Activated naive CD4-positive, alpha-beta T cell treated with anti-CD3 and anti-CD28 coated beads, Interleukin-2, amount 10 ng/mL, durations not matched to agents 7 days and 5 days (primary cell): ENCODE measurements at regions not wholly inside any gene's neighbourhood (a gene's known extent, or its start where the extent isn't known, plus 50 kb on each side); places are given as distances from the start of the nearest gene placed in this dataset.

ENCODE experiments used
- CTCF ChIA-PET: fragments of 350-600 bp; sonication (Branson Sonifier 250); formaldehyde crosslinking; loops from one replicate; lab custom pipeline; 2021; ENCODE audit warnings: antibody characterized with exemption; lab: Charles Lee
- DNase-seq: peaks from one replicate; pipeline ENCODE4 v3.0.0-alpha.2; 2020
- H3K27ac Mint-ChIP-seq: one replicate; pipeline ENCODE4 v1.8.0; 2021; ENCODE audit warnings: mild to moderate bottlenecking, moderate library complexity, mixed read lengths
- H3K27me3 Mint-ChIP-seq: one replicate; pipeline ENCODE4 v1.8.0; 2021; ENCODE audit warnings: mild to moderate bottlenecking, mixed read lengths
- H3K36me3 Mint-ChIP-seq: one replicate; pipeline ENCODE4 v1.8.0; 2021; ENCODE audit warnings: mixed read lengths
- H3K4me1 Mint-ChIP-seq: one replicate; pipeline ENCODE4 v1.8.0; 2021; ENCODE audit warnings: mixed read lengths
- H3K4me3 Mint-ChIP-seq: one replicate; pipeline ENCODE4 v1.8.0; 2021; ENCODE audit warnings: mild to moderate bottlenecking, moderate library complexity, mixed read lengths
- H3K9me3 Mint-ChIP-seq: one replicate; pipeline ENCODE4 v1.8.0; 2021; ENCODE audit warnings: mixed read lengths

DNA sequence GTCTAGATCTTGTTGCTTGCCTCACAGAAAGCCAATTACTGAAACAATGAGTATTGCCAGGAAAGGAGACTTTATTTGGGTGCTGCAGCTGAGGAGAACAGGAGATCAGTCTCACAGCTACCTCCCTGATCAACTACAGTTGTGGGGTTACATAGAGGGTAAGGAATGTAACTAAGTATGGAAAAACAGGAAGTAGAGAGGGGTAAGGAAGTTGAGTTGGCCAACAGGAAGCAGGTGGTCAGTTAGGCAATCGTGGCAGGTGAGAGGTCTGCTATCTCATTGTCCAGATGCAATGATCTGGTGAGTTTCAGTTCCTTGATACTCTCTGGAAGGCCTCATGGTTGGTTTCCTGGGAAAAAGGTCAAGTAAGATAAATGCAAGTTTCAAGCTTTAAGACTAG lies 333.1 kb upstream of the GOT2 start:
- no peak for DNase-seq
- H3K4me1 Mint-ChIP-seq, result no peaks in the 10 kb centered on the region
- CTCF ChIA-PET, result no interaction called here
- no peak overlapping the region for H3K4me3 Mint-ChIP-seq
- H3K36me3 Mint-ChIP-seq, result no peaks in the 10 kb centered on the region
- no peaks in the 10 kb centered on the region for H3K27me3 Mint-ChIP-seq
- no peaks in the 10 kb centered on the region for H3K9me3 Mint-ChIP-seq
- no peak overlapping the region for H3K27ac Mint-ChIP-seq

DNA sequence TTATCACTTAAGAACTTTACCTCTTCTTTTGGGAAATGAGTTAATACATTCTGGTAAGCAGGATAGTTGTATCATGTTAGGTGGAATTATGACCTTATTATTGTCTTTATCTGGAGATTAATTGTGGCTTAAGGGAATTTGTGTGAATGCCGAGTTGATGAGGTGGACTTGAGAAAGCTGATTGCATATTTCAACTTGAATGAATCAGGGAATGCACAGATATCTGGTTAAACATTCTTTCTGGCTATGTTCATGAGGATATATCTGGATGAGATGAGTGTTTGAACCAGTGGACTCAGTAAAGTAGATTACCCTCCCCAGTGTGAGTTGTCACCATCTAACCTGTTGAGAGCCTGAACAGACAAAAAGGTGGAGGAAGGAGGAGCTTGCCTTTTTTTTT lies 326.1 kb upstream of the GOT2 start:
- CTCF ChIA-PET, result no interaction called here
- no peak overlapping the region for H3K27ac Mint-ChIP-seq
- H3K9me3 Mint-ChIP-seq, result no peaks in the 10 kb centered on the region

DNA sequence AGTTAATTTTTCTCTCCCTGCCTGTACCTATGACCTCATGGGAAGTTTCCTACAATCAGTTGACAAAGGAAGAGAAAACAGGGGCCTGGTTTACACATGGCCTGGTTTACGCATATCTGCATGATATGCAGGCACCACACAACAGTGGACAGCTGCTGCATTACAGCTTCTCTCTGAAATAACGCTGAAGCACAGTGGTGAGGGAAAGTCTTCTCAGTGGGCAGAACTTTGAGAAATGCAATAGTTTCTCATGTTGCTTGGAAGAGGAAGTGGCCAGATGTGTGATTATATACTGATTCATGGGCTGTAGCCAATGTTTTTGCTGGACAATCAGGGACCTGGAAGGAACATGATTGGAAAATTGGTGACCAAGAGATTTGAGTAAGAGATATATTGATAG lies 324.1 kb upstream of the GOT2 start:
- no peak for DNase-seq
- CTCF ChIA-PET, result no interaction called here
- Mint-ChIP-seq H3K9me3 (no peaks in the 10 kb centered on the region), H3K4me1 (no peaks in the 10 kb centered on the region), H3K4me3 (no peak overlapping the region), H3K27me3 (no peaks in the 10 kb centered on the region), H3K27ac (no peak overlapping the region), H3K36me3 (no peaks in the 10 kb centered on the region)

More for the DNA sequence above, 326.1 kb upstream of the GOT2 start:
- H3K4me3 Mint-ChIP-seq, result no peak overlapping the region
- H3K27me3 Mint-ChIP-seq, result no peaks in the 10 kb centered on the region
- H3K36me3 Mint-ChIP-seq, result no peaks in the 10 kb centered on the region
- DNase-seq, result no peak
- no peaks in the 10 kb centered on the region for H3K4me1 Mint-ChIP-seq

DNA sequence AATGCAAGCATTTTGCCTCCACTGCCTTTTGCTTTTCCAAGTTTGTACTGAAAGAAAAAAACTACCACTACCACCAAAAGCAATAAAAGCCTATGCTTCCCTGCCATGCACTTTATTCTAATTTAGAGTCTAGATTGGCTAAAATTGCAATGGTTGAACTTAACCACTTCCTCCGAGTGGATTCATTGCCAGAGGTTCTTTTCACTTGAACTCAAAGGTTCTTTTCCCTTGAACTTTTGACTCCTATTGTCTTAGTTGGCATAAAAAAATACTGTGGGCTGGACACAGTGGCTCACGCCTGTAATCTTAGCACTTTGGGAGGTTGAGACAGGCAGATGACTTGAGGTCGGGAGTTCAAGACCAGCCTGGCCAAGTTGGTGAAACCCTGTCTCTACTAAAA lies 319.8 kb upstream of the GOT2 start:
- Mint-ChIP-seq H3K4me3 (no peak overlapping the region), H3K4me1 (no peaks in the 10 kb centered on the region), H3K27me3 (no peaks in the 10 kb centered on the region), H3K9me3 (no peaks in the 10 kb centered on the region), H3K27ac (no peak overlapping the region), H3K36me3 (no peaks in the 10 kb centered on the region)
- no peak for DNase-seq
- CTCF ChIA-PET, result no interaction called here

DNA sequence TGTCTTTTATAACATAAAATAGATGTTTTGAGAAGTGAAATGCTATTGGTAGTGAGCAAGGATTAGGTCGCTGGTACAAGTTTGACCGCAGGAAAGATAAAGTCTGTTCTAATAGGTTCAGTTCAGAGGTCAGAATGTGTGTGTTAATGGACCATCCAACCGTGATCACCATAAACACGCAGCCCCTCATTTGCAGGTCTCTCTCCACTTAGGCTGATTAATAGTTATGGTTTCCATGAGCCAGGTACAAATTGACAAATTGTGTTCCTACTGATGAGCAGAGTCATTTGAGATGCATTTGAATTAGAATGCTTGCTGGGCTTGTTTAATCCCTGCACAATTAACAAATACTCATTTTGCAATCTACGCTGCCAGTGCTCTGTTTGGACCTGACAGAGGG lies 318.1 kb upstream of the GOT2 start:
- DNase-seq, result no peak
- Mint-ChIP-seq H3K9me3 (no peaks in the 10 kb centered on the region), H3K27me3 (no peaks in the 10 kb centered on the region), H3K4me3 (no peak overlapping the region), H3K36me3 (no peaks in the 10 kb centered on the region), H3K4me1 (no peaks in the 10 kb centered on the region), H3K27ac (no peak overlapping the region)
- CTCF ChIA-PET, result no interaction called here

DNA sequence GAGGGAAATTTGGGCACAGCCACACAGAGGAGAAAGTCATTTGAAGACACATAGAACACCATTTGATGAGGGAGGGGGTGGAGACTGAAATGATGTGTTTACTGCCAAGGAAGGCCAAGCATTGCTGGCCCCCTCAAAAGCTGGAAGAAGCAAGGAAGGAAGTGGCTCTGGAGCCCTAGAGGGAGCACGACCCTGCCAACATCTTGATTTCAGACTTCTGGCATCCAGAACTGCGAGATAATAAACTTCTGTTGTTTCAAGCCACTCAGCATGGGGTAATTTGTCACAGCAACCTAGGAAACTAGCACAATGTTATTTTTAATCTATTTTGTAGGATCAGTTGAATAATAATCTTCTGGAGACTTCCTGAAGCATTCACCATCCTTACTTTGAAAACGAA lies 314.8 kb upstream of the GOT2 start:
- no peak overlapping the region for H3K4me3 Mint-ChIP-seq
- no peak overlapping the region for H3K27ac Mint-ChIP-seq
- DNase-seq, result no peak
- no peaks in the 10 kb centered on the region for H3K36me3 Mint-ChIP-seq
- H3K27me3 Mint-ChIP-seq, result no peaks in the 10 kb centered on the region
- CTCF ChIA-PET, result no interaction called here
- H3K9me3 Mint-ChIP-seq, result no peaks in the 10 kb centered on the region
- H3K4me1 Mint-ChIP-seq, result no peaks in the 10 kb centered on the region

DNA sequence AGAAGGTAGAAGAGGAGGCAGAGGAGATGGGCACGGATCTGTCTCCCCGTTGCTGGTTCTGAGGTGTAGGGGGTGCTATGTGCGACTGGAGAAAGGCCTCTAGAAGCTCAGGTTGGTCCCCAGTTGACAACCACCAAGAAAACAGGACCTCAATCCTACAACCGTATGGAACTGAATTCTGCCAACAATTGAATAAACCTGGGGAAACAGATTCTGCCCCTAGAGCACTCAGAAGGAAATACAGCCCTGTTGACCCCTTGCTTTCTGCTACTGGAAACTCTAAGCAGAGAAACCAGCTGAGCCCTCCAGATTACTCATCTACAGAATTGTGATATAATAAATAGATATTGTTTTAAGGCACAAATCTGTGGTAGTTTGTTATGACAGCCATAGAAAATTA lies 313.0 kb upstream of the GOT2 start:
- no peak for DNase-seq
- CTCF ChIA-PET, result no interaction called here

DNA sequence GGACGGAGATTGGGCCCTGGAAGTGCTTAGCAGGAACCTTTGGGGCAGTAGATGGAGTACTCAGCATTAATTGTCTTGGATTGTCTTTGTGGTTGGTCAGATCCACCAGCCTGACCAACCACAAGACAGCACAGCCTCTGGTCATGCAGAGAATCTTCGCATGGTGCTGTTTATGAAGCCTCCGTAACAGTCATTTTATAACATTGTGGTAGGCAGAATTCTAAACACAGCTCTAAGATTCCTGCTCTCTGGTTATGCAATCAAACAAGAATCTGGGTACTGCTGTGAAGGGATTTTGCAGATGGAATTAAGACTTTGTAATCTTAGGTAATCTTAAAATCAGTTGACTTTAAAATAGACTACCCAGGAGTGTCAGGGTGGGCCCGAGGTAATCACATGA lies 312.2 kb upstream of the GOT2 start:
- Mint-ChIP-seq H3K27me3 (no peaks in the 10 kb centered on the region), H3K4me1 (no peaks in the 10 kb centered on the region), H3K36me3 (no peaks in the 10 kb centered on the region), H3K9me3 (no peaks in the 10 kb centered on the region), H3K27ac (no peak overlapping the region), H3K4me3 (no peak overlapping the region)
- no peak for DNase-seq
- CTCF ChIA-PET, result no interaction called here

More for the DNA sequence above, 313.0 kb upstream of the GOT2 start:
- H3K36me3 Mint-ChIP-seq, result no peaks in the 10 kb centered on the region
- H3K27ac Mint-ChIP-seq, result no peak overlapping the region
- no peak overlapping the region for H3K4me3 Mint-ChIP-seq
- no peaks in the 10 kb centered on the region for H3K9me3 Mint-ChIP-seq
- H3K27me3 Mint-ChIP-seq, result no peaks in the 10 kb centered on the region
- no peaks in the 10 kb centered on the region for H3K4me1 Mint-ChIP-seq

DNA sequence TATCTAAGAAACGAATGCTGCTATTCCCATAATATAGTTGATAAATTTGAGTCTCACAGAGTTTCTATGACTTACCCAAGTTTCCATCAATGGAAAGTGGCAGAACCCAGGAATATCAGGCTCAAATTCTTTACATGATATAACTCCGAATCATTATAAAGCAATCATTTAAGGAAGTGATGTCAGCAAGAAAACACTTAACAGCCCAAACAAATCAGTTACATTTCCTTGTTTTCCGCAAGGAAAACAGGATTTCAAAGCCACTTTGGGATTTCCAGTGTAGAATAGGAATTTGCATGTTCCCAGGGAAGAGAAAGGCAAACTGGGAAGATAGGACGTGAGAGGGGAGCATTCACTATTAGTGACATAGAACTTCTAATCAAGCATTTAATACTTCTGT lies 311.4 kb upstream of the GOT2 start:
- H3K27ac Mint-ChIP-seq, result no peak overlapping the region
- no peak overlapping the region for H3K4me3 Mint-ChIP-seq
- CTCF ChIA-PET, result no interaction called here
- no peaks in the 10 kb centered on the region for H3K9me3 Mint-ChIP-seq
- no peaks in the 10 kb centered on the region for H3K4me1 Mint-ChIP-seq
- H3K27me3 Mint-ChIP-seq, result no peaks in the 10 kb centered on the region
- DNase-seq, result no peak
- no peaks in the 10 kb centered on the region for H3K36me3 Mint-ChIP-seq

DNA sequence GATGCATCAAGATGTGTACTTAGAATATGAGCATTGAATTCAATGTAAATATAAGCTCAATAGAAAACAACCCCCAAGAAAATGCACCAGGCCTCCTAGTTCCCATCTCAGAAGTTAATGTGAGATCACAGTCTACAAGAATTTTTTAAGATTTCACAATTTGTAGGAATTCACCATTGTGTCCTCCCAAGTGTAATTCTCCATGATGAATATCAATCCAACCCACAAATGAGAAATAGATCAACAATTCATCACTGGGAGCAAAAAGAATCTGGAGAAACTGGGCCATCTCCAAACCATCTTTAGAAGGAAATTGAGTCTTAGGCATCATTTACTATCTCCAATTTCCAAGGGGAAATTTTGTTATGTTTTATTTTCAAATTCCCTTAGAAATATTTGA lies 310.5 kb upstream of the GOT2 start:
- H3K27ac Mint-ChIP-seq, result no peak overlapping the region
- H3K36me3 Mint-ChIP-seq, result no peaks in the 10 kb centered on the region
- no peaks in the 10 kb centered on the region for H3K4me1 Mint-ChIP-seq
- no peaks in the 10 kb centered on the region for H3K9me3 Mint-ChIP-seq
- CTCF ChIA-PET, result no interaction called here
- no peak overlapping the region for H3K4me3 Mint-ChIP-seq
- DNase-seq, result no peak
- H3K27me3 Mint-ChIP-seq, result no peaks in the 10 kb centered on the region

DNA sequence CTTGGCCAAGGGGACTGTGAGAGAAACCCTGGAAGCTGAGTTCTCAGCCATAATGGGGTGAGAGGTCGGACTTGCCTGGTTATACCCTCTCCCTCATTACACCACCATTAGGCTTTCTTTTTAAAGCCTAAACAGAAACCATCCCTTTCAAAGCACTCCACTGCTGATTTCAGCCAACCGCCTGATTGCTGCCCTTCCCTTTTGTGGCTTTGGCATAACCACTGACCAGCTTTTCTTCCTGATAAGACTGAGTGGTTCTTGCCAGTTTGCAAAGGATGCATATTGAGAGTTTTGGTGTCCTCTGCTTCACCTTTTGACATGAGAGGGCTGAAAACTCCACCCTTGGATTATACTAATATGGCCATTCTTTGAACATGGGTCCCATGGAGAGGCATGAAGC lies 308.2 kb upstream of the GOT2 start:
- no peak overlapping the region for H3K27ac Mint-ChIP-seq
- no peak overlapping the region for H3K4me3 Mint-ChIP-seq
- CTCF ChIA-PET, result no interaction called here
- DNase-seq, result no peak
- H3K9me3 Mint-ChIP-seq, result no peaks in the 10 kb centered on the region
- H3K4me1 Mint-ChIP-seq, result no peaks in the 10 kb centered on the region
- no peaks in the 10 kb centered on the region for H3K36me3 Mint-ChIP-seq
- no peaks in the 10 kb centered on the region for H3K27me3 Mint-ChIP-seq

DNA sequence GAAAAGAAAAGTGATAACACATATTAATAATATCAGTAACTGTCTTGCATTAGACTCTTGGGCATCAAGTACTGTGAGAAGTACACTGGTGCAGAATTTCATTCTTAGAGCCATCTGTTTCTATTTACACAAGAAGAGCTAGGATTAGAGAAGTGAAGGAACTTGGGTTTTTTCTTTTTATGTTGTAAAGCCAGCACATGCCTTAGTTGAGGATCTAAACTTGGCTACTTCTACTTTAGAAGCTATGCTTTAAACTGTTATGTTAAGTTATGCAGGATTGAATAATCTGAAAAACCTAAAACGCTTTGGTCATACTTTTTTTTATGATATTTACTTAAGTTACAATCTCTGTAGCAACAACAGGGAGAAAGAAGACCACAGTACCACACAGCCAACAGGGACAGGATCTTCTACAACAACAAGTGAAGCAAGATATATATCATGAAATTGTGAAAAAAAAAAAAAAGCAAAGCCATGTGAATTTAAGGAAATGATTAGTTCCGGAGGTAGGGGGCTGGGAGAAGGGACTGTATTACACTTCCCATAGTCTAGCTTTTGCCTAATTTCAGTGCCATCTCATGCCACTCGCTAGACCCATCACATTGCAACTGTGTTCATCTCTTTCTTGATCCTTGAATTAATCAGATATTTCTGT lies 305.1 kb upstream of the GOT2 start:
- DNase-seq, result no peak
- H3K27me3 Mint-ChIP-seq, result no peaks in the 10 kb centered on the region
- H3K4me1 Mint-ChIP-seq, result no peaks in the 10 kb centered on the region
- no peak overlapping the region for H3K27ac Mint-ChIP-seq
- no peaks in the 10 kb centered on the region for H3K36me3 Mint-ChIP-seq
- CTCF ChIA-PET, result no interaction called here
- H3K9me3 Mint-ChIP-seq, result no peaks in the 10 kb centered on the region
- H3K4me3 Mint-ChIP-seq, result no peak overlapping the region

DNA sequence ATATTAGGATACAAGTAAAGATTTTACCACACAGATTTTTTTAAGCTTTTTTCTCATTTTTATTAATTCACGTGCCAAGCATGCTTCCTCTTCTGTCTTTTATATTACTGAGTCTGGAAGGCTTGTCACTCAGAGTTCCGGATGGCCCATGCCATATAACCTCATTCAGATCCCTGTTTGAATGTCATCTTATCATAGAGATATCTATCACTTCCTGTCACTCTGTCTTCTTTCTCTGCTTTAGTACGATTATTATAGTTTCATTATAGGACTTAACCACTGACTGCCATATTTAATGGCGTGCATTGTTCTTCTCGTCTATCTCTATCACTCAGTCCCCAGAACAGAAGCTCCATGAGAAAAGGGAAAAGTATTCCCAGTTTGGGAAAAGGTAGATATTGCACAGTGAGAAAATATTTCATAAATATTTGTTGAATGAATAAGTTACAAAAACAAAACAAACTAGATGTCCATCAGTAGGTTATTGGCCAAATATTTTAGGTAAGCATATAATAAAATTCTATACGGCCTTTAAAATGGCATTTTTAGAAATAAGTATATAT lies 296.9 kb upstream of the GOT2 start:
- Mint-ChIP-seq H3K27ac (no peak overlapping the region), H3K4me1 (no peaks in the 10 kb centered on the region), H3K36me3 (no peaks in the 10 kb centered on the region), H3K27me3 (no peaks in the 10 kb centered on the region), H3K4me3 (no peak overlapping the region), H3K9me3 (no peaks in the 10 kb centered on the region)
- no peak for DNase-seq
- CTCF ChIA-PET, result no interaction called here

DNA sequence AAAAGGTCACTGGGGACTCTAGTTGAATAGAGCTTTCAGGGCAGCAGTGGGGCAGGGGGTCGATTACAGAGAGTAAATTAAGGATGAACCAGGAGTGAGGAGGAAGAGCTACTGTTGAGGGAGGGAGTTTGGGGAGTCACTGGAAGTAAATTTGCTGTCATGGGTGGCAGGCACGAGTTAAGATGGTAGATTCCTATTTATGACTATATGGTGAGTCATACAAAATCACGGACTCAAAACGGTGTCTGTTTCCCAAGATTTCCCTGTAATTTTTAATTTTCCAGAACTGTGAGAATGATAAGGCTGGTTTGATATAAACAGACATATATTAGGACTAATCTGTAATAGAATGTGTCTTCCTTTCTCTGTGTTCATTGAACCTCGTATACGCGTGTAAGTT lies 287.6 kb upstream of the GOT2 start:
- Mint-ChIP-seq H3K4me3 (no peak overlapping the region), H3K27ac (no peak overlapping the region), H3K36me3 (no peaks in the 10 kb centered on the region), H3K27me3 (no peaks in the 10 kb centered on the region), H3K4me1 (no peaks in the 10 kb centered on the region), H3K9me3 (peaks cover 6% of the 10 kb centered on the region)
- no peak for DNase-seq
- CTCF ChIA-PET, result no interaction called here

DNA sequence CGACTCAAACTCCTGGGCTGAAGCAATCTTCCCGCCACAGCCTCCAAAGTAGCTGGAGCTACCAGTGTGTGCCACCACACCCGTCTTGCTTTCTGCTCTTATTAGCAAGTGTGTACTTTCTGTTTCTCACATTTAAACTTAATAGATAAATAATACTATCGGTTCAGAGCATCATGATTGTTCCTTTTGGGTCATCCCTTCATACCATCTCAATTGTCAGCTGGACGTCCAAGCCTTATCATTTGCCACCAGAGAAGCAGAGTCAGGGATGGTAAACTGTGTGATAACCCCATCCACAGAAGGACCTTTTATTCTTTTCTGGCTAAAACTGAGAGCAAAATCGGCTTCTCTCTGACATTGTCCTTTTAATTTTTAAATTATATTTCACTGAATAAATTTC lies 279.8 kb upstream of the GOT2 start:
- Mint-ChIP-seq H3K4me1 (no peaks in the 10 kb centered on the region), H3K27me3 (no peaks in the 10 kb centered on the region), H3K4me3 (no peak overlapping the region), H3K36me3 (no peaks in the 10 kb centered on the region), H3K9me3 (peaks cover 6% of the 10 kb centered on the region), H3K27ac (no peak overlapping the region)
- CTCF ChIA-PET, result no interaction called here
- no peak for DNase-seq

DNA sequence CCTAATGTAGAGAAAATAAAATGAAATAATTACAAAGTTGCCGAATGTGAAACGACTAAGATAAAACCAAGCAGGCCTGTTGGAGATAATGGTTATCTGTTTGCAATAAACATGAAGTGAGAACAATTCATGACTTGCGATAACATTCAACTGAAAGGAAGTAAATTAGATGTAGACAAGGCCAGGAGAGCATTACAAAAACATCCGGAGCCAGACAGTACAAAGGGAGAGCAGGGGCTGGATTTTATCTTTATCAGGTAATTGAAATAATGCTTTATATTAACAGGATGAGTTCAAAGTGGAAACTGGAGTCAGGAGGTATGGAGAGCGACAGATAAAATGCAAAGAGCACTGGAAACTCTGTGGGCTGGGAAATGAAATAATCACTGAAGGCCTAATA lies 265.6 kb upstream of the GOT2 start:
- Mint-ChIP-seq H3K27me3 (no peaks in the 10 kb centered on the region), H3K27ac (no peak overlapping the region), H3K4me3 (no peak overlapping the region), H3K4me1 (no peaks in the 10 kb centered on the region), H3K36me3 (no peaks in the 10 kb centered on the region), H3K9me3 (peaks cover 3% of the 10 kb centered on the region)
- CTCF ChIA-PET, result no interaction called here
- no peak for DNase-seq
